ENCODE measurements at regions not wholly inside any gene's neighbourhood (a gene's known extent, or its start where the extent isn't known, plus 50 kb on each side); places are given as distances from the start of the nearest gene placed in this dataset.
"Not testable (repeated sequence)": the region's sequence is repeated elsewhere in the genome, so short reads cannot be mapped to it uniquely, and the experiment has no call there.

GRCh38 chr1:199945591-199945990, 81.9 kb upstream of the NR5A2 start:
- no peak for DNase-seq (ENCODE audit: low spot score in 2 of 2)
- H3K4me3 ChIP-seq = no peak overlapping the region
- no peak overlapping the region for H3K27ac ChIP-seq
- intact Hi-C loops (cut with DNase I) = no loop called here
- TF ChIP-seq, protein P1, sequence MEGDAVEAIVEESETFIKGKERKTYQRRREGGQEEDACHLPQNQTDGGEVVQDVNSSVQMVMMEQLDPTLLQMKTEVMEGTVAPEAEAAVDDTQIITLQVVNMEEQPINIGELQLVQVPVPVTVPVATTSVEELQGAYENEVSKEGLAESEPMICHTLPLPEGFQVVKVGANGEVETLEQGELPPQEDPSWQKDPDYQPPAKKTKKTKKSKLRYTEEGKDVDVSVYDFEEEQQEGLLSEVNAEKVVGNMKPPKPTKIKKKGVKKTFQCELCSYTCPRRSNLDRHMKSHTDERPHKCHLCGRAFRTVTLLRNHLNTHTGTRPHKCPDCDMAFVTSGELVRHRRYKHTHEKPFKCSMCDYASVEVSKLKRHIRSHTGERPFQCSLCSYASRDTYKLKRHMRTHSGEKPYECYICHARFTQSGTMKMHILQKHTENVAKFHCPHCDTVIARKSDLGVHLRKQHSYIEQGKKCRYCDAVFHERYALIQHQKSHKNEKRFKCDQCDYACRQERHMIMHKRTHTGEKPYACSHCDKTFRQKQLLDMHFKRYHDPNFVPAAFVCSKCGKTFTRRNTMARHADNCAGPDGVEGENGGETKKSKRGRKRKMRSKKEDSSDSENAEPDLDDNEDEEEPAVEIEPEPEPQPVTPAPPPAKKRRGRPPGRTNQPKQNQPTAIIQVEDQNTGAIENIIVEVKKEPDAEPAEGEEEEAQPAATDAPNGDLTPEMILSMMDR (IDR thresholded peaks at IDR 0.05) = no peak
- no peaks in the 10 kb centered on the region for H3K27me3 ChIP-seq
- H3K4me1 ChIP-seq = no peaks in the 10 kb centered on the region
- no peaks in the 10 kb centered on the region for H3K36me3 ChIP-seq
- H3K9me3 ChIP-seq = no peaks in the 10 kb centered on the region

DNA sequence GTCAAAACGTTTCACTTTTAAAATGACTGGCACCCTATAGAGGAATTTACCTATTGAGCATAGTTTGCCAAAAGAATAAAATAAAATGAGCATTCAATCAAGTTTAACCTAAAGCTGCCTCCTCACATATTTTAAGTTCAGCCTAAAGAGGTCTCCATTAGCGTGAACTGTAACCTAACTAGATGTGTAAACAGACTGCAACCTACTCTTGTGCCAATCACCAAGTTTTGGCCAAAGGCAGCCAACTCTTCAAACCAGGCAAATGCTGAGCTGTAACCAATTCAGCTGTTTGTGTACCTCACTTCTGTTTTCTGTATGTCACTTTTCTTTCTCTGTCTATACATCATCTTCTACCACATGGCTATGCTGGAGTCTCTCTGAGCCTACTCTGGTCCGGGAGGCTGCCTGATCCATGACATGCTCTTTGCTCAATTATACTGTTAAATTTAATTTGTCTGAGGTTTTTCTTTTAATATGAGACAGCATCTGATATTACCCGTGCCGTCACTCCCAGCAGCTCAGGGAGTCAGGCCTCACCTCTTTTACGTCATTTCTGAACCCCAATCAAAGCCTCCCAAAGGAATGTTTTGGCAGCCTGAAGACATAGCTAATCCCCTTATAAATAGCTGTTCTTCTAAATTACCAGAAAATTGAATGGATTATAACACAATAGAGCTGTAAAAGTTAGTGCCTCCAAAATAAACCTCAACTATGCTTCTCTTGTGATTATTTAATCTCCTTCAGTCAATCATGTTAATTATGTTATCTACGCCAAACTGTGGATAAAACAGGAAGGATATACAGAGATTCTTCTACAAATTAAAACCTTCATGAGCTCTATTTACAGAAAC, 81.0 kb upstream of the NR5A2 start:
- no peak overlapping the region for H3K4me3 ChIP-seq
- H3K27me3 ChIP-seq = no peaks in the 10 kb centered on the region
- H3K4me1 ChIP-seq = no peaks in the 10 kb centered on the region
- TF ChIP-seq, protein P1 (IDR thresholded peaks at IDR 0.05) = no peak
- no peak for DNase-seq (ENCODE audit: low spot score in 2 of 2)
- no peak overlapping the region for H3K27ac ChIP-seq
- H3K36me3 ChIP-seq = no peaks in the 10 kb centered on the region
- H3K9me3 ChIP-seq = no peaks in the 10 kb centered on the region
- intact Hi-C loops (cut with DNase I) = no loop called here

- DNase-seq (ENCODE audit: low spot score in 2 of 2) = no peak
- no peak overlapping the region for H3K27ac ChIP-seq
- no peaks in the 10 kb centered on the region for H3K9me3 ChIP-seq
- no peaks in the 10 kb centered on the region for H3K36me3 ChIP-seq
- H3K4me3 ChIP-seq = no peak overlapping the region
- H3K4me1 ChIP-seq = no peaks in the 10 kb centered on the region
- intact Hi-C loops (cut with DNase I) = no loop called here
- no peaks in the 10 kb centered on the region for H3K27me3 ChIP-seq
- TF ChIP-seq, protein P1 (IDR thresholded peaks at IDR 0.05) = no peak
These were observed 78.8 kb upstream of the NR5A2 start for GRCh38 chr1:199948587-199949280.

- intact Hi-C loops (cut with DNase I); DNase-seq (ENCODE audit: low spot score in 2 of 2): not testable (repeated sequence)
These were observed 76.5 kb upstream of the NR5A2 start for GRCh38 chr1:199951005-199951404.

DNA sequence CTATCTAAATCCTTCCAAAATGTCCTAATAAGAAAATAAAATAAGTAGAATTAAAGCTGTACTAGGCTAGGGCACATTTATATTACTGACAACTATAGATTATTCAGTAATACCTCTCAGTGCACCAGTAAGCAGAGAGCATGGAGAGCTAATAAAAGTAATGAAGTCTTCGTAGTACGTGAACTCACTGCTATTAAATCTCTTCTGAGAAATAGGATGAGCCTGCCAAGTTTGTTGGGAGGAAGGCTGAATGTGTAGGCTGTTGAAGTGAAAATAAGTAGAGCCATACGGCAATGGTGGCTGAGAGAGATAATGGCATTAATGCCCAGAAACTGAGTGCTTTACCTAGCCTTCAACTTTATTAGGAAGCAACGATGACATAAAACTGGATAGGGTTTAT, 73.9 kb upstream of the NR5A2 start:
- Histone ChIP-seq H3K4me1 (no peaks in the 10 kb centered on the region), H3K36me3 (no peaks in the 10 kb centered on the region), H3K9me3 (no peaks in the 10 kb centered on the region), H3K27ac (no peak overlapping the region), H3K27me3 (no peaks in the 10 kb centered on the region), H3K4me3 (no peak overlapping the region)
- intact Hi-C loops (cut with DNase I) = no loop called here
- no peak for DNase-seq (ENCODE audit: low spot score in 2 of 2)
- TF ChIP-seq, protein P1 (IDR thresholded peaks at IDR 0.05) = no peak

More at GRCh38 chr1:199951005-199951404, 76.5 kb upstream of the NR5A2 start:
- not testable (repeated sequence) for H3K4me3 ChIP-seq, H3K4me1 ChIP-seq, H3K36me3 ChIP-seq, H3K9me3 ChIP-seq, H3K27me3 ChIP-seq, H3K27ac ChIP-seq

GRCh38 chr1:199954699-199955098, 72.8 kb upstream of the NR5A2 start:
- TF ChIP-seq, protein P1 (IDR thresholded peaks at IDR 0.05) = no peak
- no peaks in the 10 kb centered on the region for H3K4me1 ChIP-seq
- H3K27ac ChIP-seq = no peak overlapping the region
- no peaks in the 10 kb centered on the region for H3K9me3 ChIP-seq
- DNase-seq (ENCODE audit: low spot score in 2 of 2) = no peak
- intact Hi-C loops (cut with DNase I) = no loop called here
- H3K4me3 ChIP-seq = no peak overlapping the region
- H3K36me3 ChIP-seq = no peaks in the 10 kb centered on the region
- no peaks in the 10 kb centered on the region for H3K27me3 ChIP-seq

Data from ascending aorta (tissue), 2 donors.